ENCODE measurements at regions not wholly inside any gene's neighbourhood (a gene's known extent, or its start where the extent isn't known, plus 50 kb on each side); places are given as distances from the start of the nearest gene placed in this dataset.

GRCh38 chr10:29886299-29886698 lies 173.1 kb downstream of the JCAD start:
- TF ChIP-seq, protein P1, sequence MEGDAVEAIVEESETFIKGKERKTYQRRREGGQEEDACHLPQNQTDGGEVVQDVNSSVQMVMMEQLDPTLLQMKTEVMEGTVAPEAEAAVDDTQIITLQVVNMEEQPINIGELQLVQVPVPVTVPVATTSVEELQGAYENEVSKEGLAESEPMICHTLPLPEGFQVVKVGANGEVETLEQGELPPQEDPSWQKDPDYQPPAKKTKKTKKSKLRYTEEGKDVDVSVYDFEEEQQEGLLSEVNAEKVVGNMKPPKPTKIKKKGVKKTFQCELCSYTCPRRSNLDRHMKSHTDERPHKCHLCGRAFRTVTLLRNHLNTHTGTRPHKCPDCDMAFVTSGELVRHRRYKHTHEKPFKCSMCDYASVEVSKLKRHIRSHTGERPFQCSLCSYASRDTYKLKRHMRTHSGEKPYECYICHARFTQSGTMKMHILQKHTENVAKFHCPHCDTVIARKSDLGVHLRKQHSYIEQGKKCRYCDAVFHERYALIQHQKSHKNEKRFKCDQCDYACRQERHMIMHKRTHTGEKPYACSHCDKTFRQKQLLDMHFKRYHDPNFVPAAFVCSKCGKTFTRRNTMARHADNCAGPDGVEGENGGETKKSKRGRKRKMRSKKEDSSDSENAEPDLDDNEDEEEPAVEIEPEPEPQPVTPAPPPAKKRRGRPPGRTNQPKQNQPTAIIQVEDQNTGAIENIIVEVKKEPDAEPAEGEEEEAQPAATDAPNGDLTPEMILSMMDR (IDR thresholded peaks at IDR 0.05; ENCODE audit: insufficient read depth, low read length) = no peak
- DNase-seq (ENCODE audit: low read depth) = no peak
- H3K4me3 ChIP-seq (ENCODE audit: low read depth, low read length) = no peak overlapping the region

GRCh38 chr10:29883231-29883630 lies 176.2 kb downstream of the JCAD start:
- TF ChIP-seq, protein P1 (IDR thresholded peaks at IDR 0.05; ENCODE audit: insufficient read depth, low read length) = no peak
- H3K4me3 ChIP-seq (ENCODE audit: low read depth, low read length) = no peak overlapping the region
- DNase-seq (ENCODE audit: low read depth) = no peak

GRCh38 chr10:29882766-29883165 lies 176.6 kb downstream of the JCAD start:
- no peak for DNase-seq (ENCODE audit: low read depth)
- TF ChIP-seq, protein P1 (IDR thresholded peaks at IDR 0.05; ENCODE audit: insufficient read depth, low read length) = no peak
- H3K4me3 ChIP-seq (ENCODE audit: low read depth, low read length) = no peak overlapping the region

- TF ChIP-seq, protein P1 (IDR thresholded peaks at IDR 0.05; ENCODE audit: insufficient read depth, low read length) = no peak
- DNase-seq (ENCODE audit: low read depth) = no peak
- H3K4me3 ChIP-seq (ENCODE audit: low read depth, low read length) = no peak overlapping the region
Observed at GRCh38 chr10:29881811-29882210, 177.6 kb downstream of the JCAD start.

- DNase-seq (ENCODE audit: low read depth) = peak; percentile 84
- TF ChIP-seq, protein P1 (IDR thresholded peaks at IDR 0.05; ENCODE audit: insufficient read depth, low read length) = no peak
- no peak overlapping the region for H3K4me3 ChIP-seq (ENCODE audit: low read depth, low read length)
Observed at GRCh38 chr10:29881336-29881771, 178.0 kb downstream of the JCAD start.

DNA sequence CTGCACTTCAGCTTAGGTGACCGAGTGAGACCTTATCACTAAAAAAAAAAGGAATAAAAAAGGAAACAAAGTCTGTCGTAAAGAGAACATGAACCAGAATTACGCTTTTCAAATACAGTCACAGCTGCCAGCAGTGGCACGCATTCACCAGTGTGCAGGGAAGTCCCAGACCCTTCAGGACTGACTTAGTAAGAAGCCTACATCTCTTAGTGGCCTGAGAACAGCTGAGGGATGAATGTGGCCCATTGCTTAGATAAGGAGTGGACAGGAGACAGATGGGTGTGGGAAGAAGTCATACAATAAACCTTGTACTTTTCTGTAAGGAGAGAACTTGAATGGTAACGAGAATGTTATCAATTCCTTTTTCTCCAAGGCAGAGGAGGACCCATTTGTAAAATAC lies 178.5 kb downstream of the JCAD start:
- DNase-seq (ENCODE audit: low read depth) = no peak
- H3K4me3 ChIP-seq (ENCODE audit: low read depth, low read length) = no peak overlapping the region
- TF ChIP-seq, protein P1 (IDR thresholded peaks at IDR 0.05; ENCODE audit: insufficient read depth, low read length) = no peak

GRCh38 chr10:29879862-29880261 lies 179.5 kb downstream of the JCAD start:
- no peak overlapping the region for H3K4me3 ChIP-seq (ENCODE audit: low read depth, low read length)
- TF ChIP-seq, protein P1 (IDR thresholded peaks at IDR 0.05; ENCODE audit: insufficient read depth, low read length) = no peak
- no peak for DNase-seq (ENCODE audit: low read depth)
